ENCODE measurements at regions not wholly inside any gene's neighbourhood (a gene's known extent, or its start where the extent isn't known, plus 50 kb on each side); places are given as distances from the start of the nearest gene placed in this dataset.

- H3K36me3 ChIP-seq = no peaks in the 10 kb centered on the region
- no peaks in the 10 kb centered on the region for H3K4me1 ChIP-seq
- WGBS, 2 donors = 46 to 69% methylated on average over 1 of the region's 1 CpG
- no peak for DNase-seq
- H3K9me3 ChIP-seq = no peaks in the 10 kb centered on the region
- no peak overlapping the region for H3K27ac ChIP-seq
- TF ChIP-seq, protein P1, sequence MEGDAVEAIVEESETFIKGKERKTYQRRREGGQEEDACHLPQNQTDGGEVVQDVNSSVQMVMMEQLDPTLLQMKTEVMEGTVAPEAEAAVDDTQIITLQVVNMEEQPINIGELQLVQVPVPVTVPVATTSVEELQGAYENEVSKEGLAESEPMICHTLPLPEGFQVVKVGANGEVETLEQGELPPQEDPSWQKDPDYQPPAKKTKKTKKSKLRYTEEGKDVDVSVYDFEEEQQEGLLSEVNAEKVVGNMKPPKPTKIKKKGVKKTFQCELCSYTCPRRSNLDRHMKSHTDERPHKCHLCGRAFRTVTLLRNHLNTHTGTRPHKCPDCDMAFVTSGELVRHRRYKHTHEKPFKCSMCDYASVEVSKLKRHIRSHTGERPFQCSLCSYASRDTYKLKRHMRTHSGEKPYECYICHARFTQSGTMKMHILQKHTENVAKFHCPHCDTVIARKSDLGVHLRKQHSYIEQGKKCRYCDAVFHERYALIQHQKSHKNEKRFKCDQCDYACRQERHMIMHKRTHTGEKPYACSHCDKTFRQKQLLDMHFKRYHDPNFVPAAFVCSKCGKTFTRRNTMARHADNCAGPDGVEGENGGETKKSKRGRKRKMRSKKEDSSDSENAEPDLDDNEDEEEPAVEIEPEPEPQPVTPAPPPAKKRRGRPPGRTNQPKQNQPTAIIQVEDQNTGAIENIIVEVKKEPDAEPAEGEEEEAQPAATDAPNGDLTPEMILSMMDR (IDR thresholded peaks at IDR 0.05) = no peak
- no peak for TF ChIP-seq POLR2A (IDR thresholded peaks at IDR 0.05)
- no peak for TF ChIP-seq EP300 (IDR thresholded peaks at IDR 0.05)
- no peak for TF ChIP-seq POLR2AphosphoS5 (IDR thresholded peaks at IDR 0.05)
- intact Hi-C loops (cut with DNase I) = no loop called here
- no peaks in the 10 kb centered on the region for H3K27me3 ChIP-seq
- H3K4me3 ChIP-seq = no peak overlapping the region
These were observed 792.8 kb upstream of the CDH8 start for GRCh38 chr16:62829084-62829483.

DNA sequence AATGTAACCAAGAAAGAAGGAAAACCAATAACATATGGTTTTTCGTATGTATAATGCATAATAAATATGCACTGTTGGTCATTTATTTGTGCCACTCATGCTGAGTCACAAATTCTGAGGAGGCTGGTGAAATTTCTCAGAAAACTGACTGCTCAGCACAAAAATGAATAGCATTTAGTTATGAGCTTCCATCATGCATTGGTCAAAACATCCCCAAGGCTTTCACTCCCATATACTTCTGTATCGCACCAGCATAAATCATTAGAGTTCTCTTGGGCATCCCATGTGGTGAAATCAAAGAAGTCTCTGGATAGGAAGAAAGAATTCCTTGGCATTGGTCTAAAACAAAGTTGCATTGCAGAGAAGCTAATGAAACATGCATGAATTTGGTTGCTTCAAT lies 785.6 kb upstream of the CDH8 start:
- Histone ChIP-seq H3K9me3 (no peaks in the 10 kb centered on the region), H3K36me3 (no peaks in the 10 kb centered on the region), H3K27ac (no peak overlapping the region), H3K4me3 (no peak overlapping the region), H3K4me1 (no peaks in the 10 kb centered on the region), H3K27me3 (no peaks in the 10 kb centered on the region)
- intact Hi-C loops (cut with DNase I) = no loop called here
- 92 to 93% methylated on average over 2 of the region's 2 CpGs for WGBS, 2 donors
- no peak for DNase-seq
- no peak for TF ChIP-seq EP300 (IDR thresholded peaks at IDR 0.05)
- no peak for TF ChIP-seq POLR2A (IDR thresholded peaks at IDR 0.05)
- TF ChIP-seq, protein P1 (IDR thresholded peaks at IDR 0.05) = no peak

- Histone ChIP-seq H3K4me1 (peaks cover 0 to 7% (median 0%) of the 10 kb centered on the region in 4 donors), H3K9me3 (no peaks in the 10 kb centered on the region), H3K36me3 (no peaks in the 10 kb centered on the region), H3K4me3 (no peak overlapping the region), H3K27ac (no peak overlapping the region), H3K27me3 (no peaks in the 10 kb centered on the region)
- TF ChIP-seq POLR2A (IDR thresholded peaks at IDR 0.05) (no peak), POLR2AphosphoS5 (IDR thresholded peaks at IDR 0.05) (no peak), EP300 (IDR thresholded peaks at IDR 0.05) (no peak)
- TF ChIP-seq, protein P1 (IDR thresholded peaks at IDR 0.05) = no peak
- no peak for DNase-seq
- intact Hi-C loops (cut with DNase I) = no loop called here
- WGBS, 2 donors = 81% methylated on average over 3 of the region's 3 CpGs
These were observed 780.8 kb upstream of the CDH8 start for GRCh38 chr16:62816971-62817519.

DNA sequence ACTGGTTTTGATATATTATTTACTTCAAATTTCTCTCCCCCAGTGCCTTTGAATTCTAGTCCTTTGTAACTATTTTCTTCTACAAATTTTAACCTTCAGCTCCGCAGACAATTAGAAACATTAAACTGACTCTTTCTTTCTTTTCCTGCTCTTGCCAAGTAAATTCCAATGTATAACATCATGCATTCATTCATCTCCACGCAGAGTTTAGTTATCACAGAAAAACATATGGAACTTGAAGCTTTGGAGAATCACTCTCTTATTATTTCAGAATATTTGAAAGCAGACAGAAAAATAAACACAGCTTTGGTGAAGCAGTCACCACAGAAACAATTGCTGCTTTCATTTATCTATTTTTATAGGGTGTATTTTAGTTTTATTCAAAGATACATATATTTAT lies 778.7 kb upstream of the CDH8 start:
- H3K36me3 ChIP-seq = no peaks in the 10 kb centered on the region
- H3K27ac ChIP-seq = no peak overlapping the region
- WGBS, 2 donors = 74 to 78% methylated on average over 2 of the region's 2 CpGs
- no peaks in the 10 kb centered on the region for H3K9me3 ChIP-seq
- no peak for DNase-seq
- H3K4me1 ChIP-seq = peaks cover 0 to 7% (median 0%) of the 10 kb centered on the region in 4 donors
- intact Hi-C loops (cut with DNase I) = no loop called here
- TF ChIP-seq EP300 (IDR thresholded peaks at IDR 0.05) (no peak), POLR2AphosphoS5 (IDR thresholded peaks at IDR 0.05) (no peak), POLR2A (IDR thresholded peaks at IDR 0.05) (no peak)
- TF ChIP-seq, protein P1 (IDR thresholded peaks at IDR 0.05) = no peak
- no peaks in the 10 kb centered on the region for H3K27me3 ChIP-seq
- no peak overlapping the region for H3K4me3 ChIP-seq
